Upper lobe of right lung (tissue), 1 donor: ENCODE measurements at regions not wholly inside any gene's neighbourhood (a gene's known extent, or its start where the extent isn't known, plus 50 kb on each side); places are given as distances from the start of the nearest gene placed in this dataset.

Experiments used
- ATAC-seq: fragments of 200-7000 bp; cut with Tn5 transposase; one replicate; pipeline ENCODE4 v1.9.1; 2020; ENCODE audit warnings: mild to moderate bottlenecking, moderate library complexity
- DNase-seq: peaks from one replicate; pipeline ENCODE4 v3.0.0-alpha.2; 2020
- H3K27ac ChIP-seq: fragments of 200-600 bp; one replicate; pipeline ENCODE4 v1.8.0; 2022
- H3K27me3 ChIP-seq: fragments of 200-600 bp; one replicate; pipeline ENCODE4 v1.8.0; 2022; ENCODE audit warnings: mild to moderate bottlenecking
- H3K36me3 ChIP-seq: fragments of 200-600 bp; one replicate; pipeline ENCODE4 v1.8.0; 2022
- H3K4me1 ChIP-seq: fragments of 200-600 bp; one replicate; pipeline ENCODE4 v1.8.0; 2022
- H3K4me3 ChIP-seq: fragments of 200-600 bp; one replicate; pipeline ENCODE4 v1.8.0; 2022; ENCODE audit warnings: mild to moderate bottlenecking
- H3K9me3 ChIP-seq: fragments of 200-600 bp; one replicate; pipeline ENCODE4 v1.8.0; 2022
- intact Hi-C: fragments of 100-400 bp; cut with DNase I; formaldehyde crosslinking; loops from one replicate; pipeline ENCODE4 v1.11.0; 2022
- TF ChIP-seq, protein P1 (sequence below): fragments of 200-600 bp; IDR thresholded peaks from one replicate; pipeline ENCODE4 v1.8.0; 2022; ENCODE audit warnings: antibody characterized with exemption
- donor health status: DM: no; HTN: yes; CAD: no; lungs with severe emphysema.

DNA sequence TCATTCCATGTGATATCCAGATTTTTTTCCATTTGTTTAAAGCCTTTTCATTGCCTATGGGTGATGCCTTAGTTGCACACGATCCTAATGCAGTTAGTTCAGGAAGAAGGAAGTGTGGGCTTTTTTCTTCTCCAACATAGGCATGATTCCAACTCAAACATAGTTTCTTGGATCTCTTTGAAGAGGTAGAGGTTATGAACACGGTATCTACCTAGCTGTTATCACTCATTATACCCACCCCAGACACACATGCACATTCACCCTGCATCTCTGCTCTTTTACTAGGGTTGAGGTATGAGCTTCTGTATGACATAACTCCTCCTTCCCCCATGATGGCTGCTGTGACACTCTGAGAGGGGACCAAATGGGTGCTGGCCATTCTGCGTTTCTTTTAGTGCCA, 122.1 kb upstream of the ZNF648 start:
- Histone ChIP-seq H3K27me3 (no peaks in the 10 kb centered on the region), H3K4me3 (no peak overlapping the region), H3K36me3 (no peaks in the 10 kb centered on the region), H3K4me1 (no peaks in the 10 kb centered on the region), H3K9me3 (no peaks in the 10 kb centered on the region), H3K27ac (no peak overlapping the region)
- ATAC-seq, result no peak
- TF ChIP-seq, protein P1, sequence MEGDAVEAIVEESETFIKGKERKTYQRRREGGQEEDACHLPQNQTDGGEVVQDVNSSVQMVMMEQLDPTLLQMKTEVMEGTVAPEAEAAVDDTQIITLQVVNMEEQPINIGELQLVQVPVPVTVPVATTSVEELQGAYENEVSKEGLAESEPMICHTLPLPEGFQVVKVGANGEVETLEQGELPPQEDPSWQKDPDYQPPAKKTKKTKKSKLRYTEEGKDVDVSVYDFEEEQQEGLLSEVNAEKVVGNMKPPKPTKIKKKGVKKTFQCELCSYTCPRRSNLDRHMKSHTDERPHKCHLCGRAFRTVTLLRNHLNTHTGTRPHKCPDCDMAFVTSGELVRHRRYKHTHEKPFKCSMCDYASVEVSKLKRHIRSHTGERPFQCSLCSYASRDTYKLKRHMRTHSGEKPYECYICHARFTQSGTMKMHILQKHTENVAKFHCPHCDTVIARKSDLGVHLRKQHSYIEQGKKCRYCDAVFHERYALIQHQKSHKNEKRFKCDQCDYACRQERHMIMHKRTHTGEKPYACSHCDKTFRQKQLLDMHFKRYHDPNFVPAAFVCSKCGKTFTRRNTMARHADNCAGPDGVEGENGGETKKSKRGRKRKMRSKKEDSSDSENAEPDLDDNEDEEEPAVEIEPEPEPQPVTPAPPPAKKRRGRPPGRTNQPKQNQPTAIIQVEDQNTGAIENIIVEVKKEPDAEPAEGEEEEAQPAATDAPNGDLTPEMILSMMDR, result no peak
- intact Hi-C loops, result no loop called here
- DNase-seq, result no peak

DNA sequence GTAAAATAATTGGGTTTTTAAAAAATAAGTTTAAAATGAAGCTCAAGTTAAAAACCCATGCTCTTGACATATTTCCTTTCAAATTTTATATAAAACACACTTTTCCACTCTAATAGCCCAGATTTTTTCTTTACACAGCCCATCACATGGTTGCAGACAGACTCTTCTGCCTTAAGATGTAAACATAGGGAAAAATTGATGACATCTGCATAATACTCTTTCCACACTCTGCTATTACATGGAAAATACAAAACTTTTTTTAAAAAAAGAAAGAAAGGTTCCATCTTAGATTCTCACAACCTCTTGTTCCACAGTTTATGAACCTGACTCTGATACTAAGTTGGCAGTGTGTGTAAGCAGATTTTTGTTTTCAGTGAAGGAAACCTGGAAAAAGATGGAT, 120.8 kb upstream of the ZNF648 start:
- intact Hi-C loops, result no loop called here
- H3K9me3 ChIP-seq, result no peaks in the 10 kb centered on the region
- no peak overlapping the region for H3K27ac ChIP-seq
- H3K27me3 ChIP-seq, result no peaks in the 10 kb centered on the region
- ATAC-seq (no peak), DNase-seq (no peak)
- TF ChIP-seq, protein P1, result no peak
- H3K4me1 ChIP-seq, result no peaks in the 10 kb centered on the region
- no peak overlapping the region for H3K4me3 ChIP-seq
- no peaks in the 10 kb centered on the region for H3K36me3 ChIP-seq

DNA sequence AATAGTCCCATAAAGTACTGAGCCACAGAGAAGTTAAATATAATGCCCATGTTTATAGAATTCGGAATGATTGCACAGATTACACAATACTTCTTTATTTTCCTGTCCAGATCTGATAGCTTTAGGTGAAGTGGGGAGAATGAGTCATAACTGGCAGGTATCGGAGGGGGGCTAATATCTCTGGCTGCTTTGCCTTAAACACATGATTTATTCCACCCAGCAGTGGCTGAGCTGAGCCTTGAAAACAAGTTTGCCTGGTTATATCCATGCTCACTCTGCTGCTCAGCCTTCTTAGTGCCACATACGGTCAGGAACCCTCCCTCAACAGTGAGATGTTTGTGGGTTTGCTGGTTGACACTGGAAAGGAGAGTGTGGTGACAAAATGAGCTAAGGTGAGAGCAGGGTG, 119.7 kb upstream of the ZNF648 start:
- no peak overlapping the region for H3K4me3 ChIP-seq
- H3K9me3 ChIP-seq, result no peaks in the 10 kb centered on the region
- DNase-seq, result no peak
- intact Hi-C loops, result no loop called here
- no peaks in the 10 kb centered on the region for H3K36me3 ChIP-seq
- no peaks in the 10 kb centered on the region for H3K27me3 ChIP-seq
- peak; percentile 90 for ATAC-seq
- no peaks in the 10 kb centered on the region for H3K4me1 ChIP-seq
- H3K27ac ChIP-seq, result no peak overlapping the region
- TF ChIP-seq, protein P1, result no peak

DNA sequence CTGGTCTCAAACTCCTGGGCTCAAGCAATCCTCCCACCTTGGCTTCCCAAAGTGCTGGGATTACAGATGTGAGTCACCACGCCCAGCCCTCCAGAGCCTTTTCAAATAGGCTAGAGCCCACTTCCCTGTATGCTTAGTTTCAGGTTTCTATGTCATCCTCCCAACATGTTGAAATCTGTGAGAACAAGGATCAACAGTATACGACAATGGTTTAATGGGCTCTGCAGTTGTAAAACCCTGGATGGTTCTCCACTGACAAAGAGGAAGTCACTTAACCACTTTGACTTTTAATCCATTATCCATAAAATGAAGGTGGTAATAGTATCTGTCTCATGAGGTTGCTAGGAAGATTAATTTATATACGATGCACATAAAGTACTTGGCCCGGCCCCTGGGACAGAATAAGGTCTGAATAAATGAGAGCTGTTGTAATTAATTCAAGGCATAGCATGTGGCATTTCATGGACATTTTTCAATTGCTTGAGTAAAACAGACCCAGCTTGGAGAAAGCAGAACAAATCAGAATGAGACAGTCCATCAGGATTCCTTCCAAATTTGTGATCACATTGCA, 113.9 kb upstream of the ZNF648 start:
- DNase-seq (peak; percentile 64), ATAC-seq (peak; percentile 81)
- H3K9me3 ChIP-seq, result no peaks in the 10 kb centered on the region
- TF ChIP-seq, protein P1, result no peak
- H3K4me1 ChIP-seq, result peaks cover 21% of the 10 kb centered on the region
- intact Hi-C loops, result no loop called here
- H3K36me3 ChIP-seq, result no peaks in the 10 kb centered on the region
- H3K27me3 ChIP-seq, result no peaks in the 10 kb centered on the region
- no peak overlapping the region for H3K4me3 ChIP-seq
- peak overlapping the region; percentile 51 for H3K27ac ChIP-seq

DNA sequence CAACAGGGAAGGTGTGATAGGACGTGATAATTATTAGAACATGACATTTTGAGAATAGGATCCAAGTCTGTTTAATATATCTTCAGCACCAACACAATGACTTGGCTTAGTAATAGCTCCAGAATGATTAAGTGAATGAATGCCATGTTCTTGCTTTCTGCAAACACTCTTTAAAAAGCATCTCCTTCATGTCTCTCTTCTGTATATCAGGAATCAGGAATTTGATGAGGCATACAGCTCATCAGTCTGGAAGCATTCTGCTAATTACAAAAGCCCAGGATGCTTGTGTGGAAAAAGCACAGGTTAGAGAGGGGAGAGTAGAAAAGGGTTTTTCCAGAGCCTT, 113.0 kb upstream of the ZNF648 start:
- DNase-seq (no peak), ATAC-seq (no peak)
- intact Hi-C loops, result no loop called here
- peak overlapping the region; percentile 51 for H3K27ac ChIP-seq
- no peaks in the 10 kb centered on the region for H3K27me3 ChIP-seq
- TF ChIP-seq, protein P1, result no peak
- H3K9me3 ChIP-seq, result no peaks in the 10 kb centered on the region
- no peaks in the 10 kb centered on the region for H3K36me3 ChIP-seq
- H3K4me3 ChIP-seq, result no peak overlapping the region
- peaks cover 23% of the 10 kb centered on the region for H3K4me1 ChIP-seq
